DMS114 treated with DMSO at 0.1 percent for 48 hours (cell line): ENCODE measurements at regions not wholly inside any gene's neighbourhood (a gene's known extent, or its start where the extent isn't known, plus 50 kb on each side); places are given as distances from the start of the nearest gene placed in this dataset.
"Not testable (repeated sequence)": the region's sequence is repeated elsewhere in the genome, so short reads cannot be mapped to it uniquely, and the experiment has no call there.

Experiments
- DNase-seq: peaks from one replicate; lab custom pipeline; 2025; ENCODE audit not compliant: unreplicated experiment; lab: John Stamatoyannopoulos, UW

GRCh38 chr7:39758234-39758970, 135.0 kb downstream of the RALA start:
- no peak for DNase-seq

GRCh38 chr7:39761449-39761848, 138.1 kb downstream of the RALA start:
- no peak for DNase-seq

DNA sequence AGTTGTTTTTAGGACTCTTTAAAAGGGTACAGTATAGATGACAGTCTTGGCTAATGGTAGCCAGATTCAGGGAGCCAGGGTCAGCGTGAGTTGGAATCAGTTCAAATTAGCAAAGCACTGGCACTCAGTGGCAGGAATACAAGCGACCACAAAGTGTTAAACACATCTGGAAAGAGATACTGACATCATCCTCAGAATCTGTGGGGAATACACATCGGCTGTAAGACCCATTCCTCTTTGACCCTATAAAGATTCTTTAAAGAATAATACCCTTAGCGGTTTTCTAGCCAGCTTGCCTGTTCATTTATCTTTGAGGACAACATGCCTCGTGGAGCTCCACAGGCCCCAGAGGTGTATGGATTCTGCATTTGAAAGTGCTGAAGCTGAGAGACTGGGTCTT, 139.1 kb downstream of the RALA start:
- DNase-seq = not testable (repeated sequence)

DNA sequence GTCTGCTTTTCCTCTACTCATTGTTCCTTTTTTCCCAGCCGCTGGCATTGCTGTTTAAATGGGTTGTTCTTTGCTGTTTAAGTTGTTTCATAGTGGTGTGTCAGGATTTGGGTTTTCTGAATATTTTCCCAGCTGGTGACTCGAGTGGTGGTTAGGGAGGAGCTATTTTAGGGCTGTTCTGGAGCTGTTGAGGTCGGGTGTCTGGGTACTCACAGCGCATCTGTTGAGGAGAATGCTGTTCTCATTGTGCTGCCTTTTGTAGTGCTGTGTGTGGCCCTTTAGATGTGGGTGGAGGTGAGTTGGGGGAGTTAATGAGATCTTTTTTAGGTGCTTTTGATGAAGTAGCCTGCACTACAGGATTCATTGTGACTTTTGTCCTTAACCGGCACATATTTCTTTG, 139.5 kb downstream of the RALA start:
- not testable (repeated sequence) for DNase-seq

GRCh38 chr7:39765833-39766232, 142.5 kb downstream of the RALA start:
- DNase-seq = not testable (repeated sequence)

GRCh38 chr7:39768439-39768838, 145.1 kb downstream of the RALA start:
- DNase-seq = not testable (repeated sequence)

- DNase-seq = not testable (repeated sequence)
Measured at GRCh38 chr7:39774341-39774851, 151.0 kb downstream of the RALA start.

DNA sequence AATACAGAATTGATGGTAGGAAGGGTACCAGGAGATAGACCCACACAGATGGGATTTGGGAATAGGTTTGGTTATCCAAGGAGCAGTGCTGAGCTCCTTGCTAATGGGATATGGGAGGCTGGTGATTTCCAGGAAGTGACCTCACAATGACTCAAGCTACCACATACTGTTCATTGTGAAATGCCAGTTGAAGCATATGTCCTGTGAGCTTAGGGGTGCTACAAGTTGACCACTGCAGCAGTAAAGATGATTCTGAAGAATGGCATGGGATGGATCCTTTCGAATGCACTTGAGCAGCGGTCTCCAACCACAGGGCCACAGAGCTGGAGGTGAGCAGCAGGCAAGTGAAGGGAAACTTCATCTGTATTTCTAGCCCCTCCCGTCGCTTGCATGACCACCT, 158.2 kb downstream of the RALA start:
- not testable (repeated sequence) for DNase-seq

- not testable (repeated sequence) for DNase-seq
Measured at GRCh38 chr7:39786440-39786839, 163.1 kb downstream of the RALA start.

DNA sequence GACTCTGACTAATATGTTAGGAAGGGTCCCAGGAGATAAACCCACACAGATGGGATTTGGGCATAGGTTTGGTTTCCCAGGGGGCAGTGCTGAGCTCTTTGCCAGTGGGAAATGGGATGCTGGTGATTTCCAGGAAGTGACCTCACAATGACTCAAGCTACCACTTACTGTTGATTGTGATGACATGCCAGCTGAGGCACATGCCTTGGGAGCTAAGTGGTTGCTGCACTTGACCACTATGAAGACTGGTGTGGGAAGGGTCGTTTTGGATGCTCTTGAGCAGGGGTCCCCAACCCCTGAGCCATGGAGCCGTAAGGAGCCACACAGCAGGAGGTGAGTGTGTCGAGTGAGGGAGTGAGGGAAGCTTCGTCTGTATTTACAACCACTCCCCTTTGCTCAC, 159.0 kb upstream of the CDK13 start:
- DNase-seq = not testable (repeated sequence)

DNA sequence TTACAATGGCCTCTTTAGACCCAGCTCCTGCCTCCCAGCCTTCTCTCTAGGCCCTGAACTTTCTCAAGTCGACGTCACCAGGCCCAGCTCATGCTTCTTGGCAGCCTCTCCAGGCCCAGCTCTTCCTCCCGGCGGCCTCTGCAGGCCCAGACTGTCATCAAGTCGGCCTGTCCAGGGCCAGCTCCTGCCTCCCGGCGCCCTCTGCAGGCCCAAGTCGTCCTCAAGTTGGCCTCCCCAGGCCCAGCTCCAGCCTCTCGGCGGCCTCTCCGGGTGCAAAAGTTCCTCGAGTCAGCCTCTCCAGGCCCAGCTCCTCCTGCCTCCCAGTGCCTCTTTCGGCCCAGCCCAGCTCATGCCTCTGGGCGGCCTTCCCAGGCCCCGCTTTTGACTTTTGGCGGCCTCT, 158.1 kb upstream of the CDK13 start:
- DNase-seq = not testable (repeated sequence)

- not testable (repeated sequence) for DNase-seq
Measured at GRCh38 chr7:39793026-39793425, 157.0 kb upstream of the CDK13 start.

DNA sequence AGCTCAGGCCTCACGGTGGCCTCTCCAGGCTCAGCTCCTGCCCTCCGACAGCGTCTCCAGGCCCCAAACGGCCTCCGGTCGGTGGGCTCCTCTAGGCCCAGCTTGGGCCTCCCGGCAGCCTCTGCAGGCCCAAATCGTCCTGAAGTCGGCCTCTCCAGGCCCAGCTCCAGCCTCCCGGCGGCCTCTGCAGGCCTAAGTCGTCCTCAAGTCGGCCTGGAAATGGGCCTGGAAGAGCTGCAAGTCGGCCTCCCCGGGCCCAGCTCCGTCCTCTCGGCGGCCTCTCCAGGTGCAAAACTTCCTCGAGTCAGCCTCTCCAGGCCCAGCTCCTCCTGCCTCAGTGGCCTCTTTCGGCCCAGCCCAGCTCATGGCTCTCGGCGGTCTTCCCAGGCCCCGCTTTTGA, 156.2 kb upstream of the CDK13 start:
- not testable (repeated sequence) for DNase-seq

DNA sequence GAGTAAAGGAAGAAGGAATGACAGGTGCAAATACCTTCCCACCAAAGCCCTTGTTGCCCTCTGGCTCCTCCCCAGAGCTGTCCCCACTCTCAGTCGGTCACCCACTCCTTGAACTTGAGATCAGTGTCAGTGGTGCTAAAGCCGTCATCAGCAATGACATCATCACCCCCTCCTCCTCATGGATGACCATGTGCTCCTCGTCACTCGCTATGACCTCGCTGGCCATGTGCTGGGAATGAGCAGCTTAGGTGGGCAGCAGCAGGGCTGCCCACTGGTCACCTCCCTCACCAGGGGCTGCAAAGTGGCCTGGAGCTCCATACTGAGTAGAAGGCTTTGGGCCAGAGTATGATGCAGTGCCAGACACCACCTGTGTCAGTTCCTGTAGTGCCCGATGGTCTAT, 153.1 kb upstream of the CDK13 start:
- not testable (repeated sequence) for DNase-seq

GRCh38 chr7:39798077-39798476, 152.0 kb upstream of the CDK13 start:
- DNase-seq = not testable (repeated sequence)

DNA sequence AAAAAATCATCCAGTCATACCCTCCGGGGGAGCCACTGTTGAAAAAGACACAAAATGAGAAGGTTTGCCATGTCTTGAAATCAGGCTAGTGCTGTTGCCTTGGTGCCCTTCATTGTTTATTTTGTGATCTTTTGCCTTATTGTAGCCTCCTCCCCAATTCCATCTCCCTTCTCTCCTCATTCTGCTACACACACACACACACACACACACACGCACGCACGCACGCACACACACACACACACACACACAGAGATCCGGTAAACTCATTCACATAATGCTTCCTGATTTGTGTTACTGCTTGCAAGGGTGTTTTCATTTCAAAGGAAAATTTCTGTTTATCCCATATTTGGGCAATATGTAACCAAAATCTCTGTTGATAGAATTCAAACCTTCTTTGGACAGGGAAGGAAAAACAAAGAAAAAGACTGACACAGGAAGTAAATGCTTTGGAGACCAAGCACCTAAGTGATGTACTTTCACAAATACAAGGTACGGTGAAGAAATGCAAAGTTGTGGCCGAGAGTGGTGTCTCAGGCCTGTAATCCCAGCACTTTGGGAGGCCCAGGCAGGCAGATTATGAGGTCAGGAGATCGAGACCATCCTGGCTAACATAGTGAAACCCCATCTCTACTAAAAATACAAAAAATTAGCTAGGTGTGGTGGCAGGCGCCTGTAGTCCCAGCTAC, 141.1 kb upstream of the CDK13 start:
- DNase-seq = no peak

DNA sequence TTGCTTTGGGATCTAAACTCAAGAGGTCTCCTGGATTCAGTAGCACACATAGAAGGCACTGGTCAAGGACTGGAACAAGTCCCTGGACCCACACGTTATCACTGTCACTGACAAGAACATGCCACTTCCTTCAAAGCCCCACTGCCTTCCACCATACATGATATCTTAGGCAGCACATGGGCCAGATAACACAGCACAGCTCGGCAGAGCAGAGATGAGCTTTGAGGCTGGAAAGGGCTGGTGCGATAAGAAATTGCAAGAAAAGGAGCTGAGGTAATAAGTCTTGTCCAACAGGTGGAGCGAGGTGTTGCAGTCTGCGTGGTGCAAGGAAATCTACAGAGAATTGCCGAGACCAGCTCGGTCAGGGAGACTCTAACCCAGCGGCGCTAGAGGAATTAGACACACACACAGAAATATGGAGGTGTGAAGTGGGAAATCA, 139.8 kb upstream of the CDK13 start:
- DNase-seq = no peak

GRCh38 chr7:39810710-39811109, 139.3 kb upstream of the CDK13 start:
- DNase-seq = no peak

GRCh38 chr7:39811161-39811614, 138.9 kb upstream of the CDK13 start:
- no peak for DNase-seq

DNA sequence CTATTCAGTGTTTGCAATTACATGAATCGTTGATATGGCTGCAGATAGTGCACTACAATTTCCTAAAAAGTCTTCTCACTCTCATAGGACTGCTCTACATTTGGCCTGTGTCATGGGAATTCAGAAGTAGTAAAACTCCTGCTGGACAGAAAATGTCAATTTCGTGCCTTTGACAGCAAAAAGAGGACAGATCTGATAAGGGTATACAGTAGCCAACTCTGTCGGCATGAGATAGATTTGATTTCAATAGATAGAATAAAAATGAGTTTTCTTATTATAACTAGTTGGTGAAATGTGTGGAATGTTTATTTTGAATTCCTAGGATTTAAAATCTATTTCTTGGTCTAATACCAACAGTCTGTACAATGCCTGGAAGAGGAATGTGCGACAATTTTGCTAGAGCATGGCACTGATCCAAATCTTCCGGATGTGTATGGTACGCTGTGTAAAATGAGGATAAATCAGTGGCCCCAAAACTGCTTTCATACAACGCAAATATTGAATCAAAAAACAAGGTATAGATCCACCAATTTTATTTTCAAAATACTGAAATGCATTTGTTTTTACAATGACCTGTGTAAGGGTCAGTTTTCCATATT, 133.5 kb upstream of the CDK13 start:
- no peak for DNase-seq

DNA sequence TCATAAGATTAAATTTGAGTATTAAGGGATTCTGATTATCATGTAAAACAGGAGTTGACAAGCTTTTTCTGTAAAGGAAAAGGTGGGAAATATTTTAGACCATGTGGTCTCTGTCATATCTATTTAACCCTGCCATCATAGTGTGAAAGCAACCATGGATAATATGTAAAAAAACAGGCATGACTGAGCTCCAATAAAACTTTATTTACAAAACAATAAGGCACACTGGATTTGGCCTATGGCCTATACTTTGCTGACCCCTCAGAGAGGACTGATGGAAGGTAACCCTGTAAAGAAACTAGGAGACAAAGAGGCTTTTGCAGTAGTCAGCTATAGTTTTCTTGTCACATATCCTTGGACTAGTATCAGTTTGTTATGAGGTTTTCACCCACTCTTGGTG, 130.5 kb upstream of the CDK13 start:
- no peak for DNase-seq
